ENCODE measurements at regions not wholly inside any gene's neighbourhood (a gene's known extent, or its start where the extent isn't known, plus 50 kb on each side); places are given as distances from the start of the nearest gene placed in this dataset.

- H3K9ac ChIP-seq (ENCODE audit: low read length), result no peak overlapping the region
- no peak overlapping the region for H2AFZ ChIP-seq (ENCODE audit: low read depth, low read length)
- no peaks in the 10 kb centered on the region for H4K20me1 ChIP-seq (ENCODE audit: insufficient read depth, low read length)
- H3K4me3 ChIP-seq (ENCODE audit: low read length), result no peak overlapping the region
- no peaks in the 10 kb centered on the region for H3K36me3 ChIP-seq (replicated peaks; ENCODE audit: low read depth, low read length)
- TF ChIP-seq CTCF (IDR thresholded peaks at IDR 0.05; ENCODE audit: low read depth, low read length) (no peak), EZH2phosphoT487 (IDR thresholded peaks at IDR 0.05; ENCODE audit: low read depth) (no peak)
- no peaks in the 10 kb centered on the region for H3K4me1 ChIP-seq (ENCODE audit: low read length)
- H3K27ac ChIP-seq (ENCODE audit: low read length), result no peak overlapping the region
- no peaks in the 10 kb centered on the region for H3K79me2 ChIP-seq (ENCODE audit: low read length)
- no peak overlapping the region for H3K4me2 ChIP-seq (ENCODE audit: low read length)
- no peaks in the 10 kb centered on the region for H3K9me3 ChIP-seq (ENCODE audit: insufficient read depth, low read length)
- H3K27me3 ChIP-seq (ENCODE audit: low read depth, low read length), result no peaks in the 10 kb centered on the region
These were observed 58.4 kb upstream of the FZD8 start for GRCh38 chr10:35700487-35700882.

GRCh38 chr10:35699848-35700486 lies 57.9 kb upstream of the FZD8 start:
- no peak overlapping the region for H3K4me2 ChIP-seq (ENCODE audit: low read length)
- no peak for TF ChIP-seq CTCF (IDR thresholded peaks at IDR 0.05; ENCODE audit: low read depth, low read length)
- TF ChIP-seq EZH2phosphoT487 (IDR thresholded peaks at IDR 0.05; ENCODE audit: low read depth), result no peak
- no peak overlapping the region for H3K27ac ChIP-seq (ENCODE audit: low read length)
- H3K4me3 ChIP-seq (ENCODE audit: low read length), result no peak overlapping the region
- H4K20me1 ChIP-seq (ENCODE audit: insufficient read depth, low read length), result no peaks in the 10 kb centered on the region
- H3K4me1 ChIP-seq (ENCODE audit: low read length), result no peaks in the 10 kb centered on the region
- H3K79me2 ChIP-seq (ENCODE audit: low read length), result no peaks in the 10 kb centered on the region
- H3K36me3 ChIP-seq (replicated peaks; ENCODE audit: low read depth, low read length), result no peaks in the 10 kb centered on the region
- H3K27me3 ChIP-seq (ENCODE audit: low read depth, low read length), result no peaks in the 10 kb centered on the region
- H3K9me3 ChIP-seq (ENCODE audit: insufficient read depth, low read length), result no peaks in the 10 kb centered on the region
- H2AFZ ChIP-seq (ENCODE audit: low read depth, low read length), result no peak overlapping the region
- no peak overlapping the region for H3K9ac ChIP-seq (ENCODE audit: low read length)

- Histone ChIP-seq H3K4me3 (ENCODE audit: low read length) (no peak overlapping the region), H2AFZ (ENCODE audit: low read depth, low read length) (no peak overlapping the region), H3K4me1 (ENCODE audit: low read length) (no peaks in the 10 kb centered on the region), H3K36me3 (replicated peaks; ENCODE audit: low read depth, low read length) (no peaks in the 10 kb centered on the region), H3K9me3 (ENCODE audit: insufficient read depth, low read length) (no peaks in the 10 kb centered on the region), H3K27ac (ENCODE audit: low read length) (no peak overlapping the region), H3K4me2 (ENCODE audit: low read length) (no peak overlapping the region), H3K79me2 (ENCODE audit: low read length) (no peaks in the 10 kb centered on the region), H3K9ac (ENCODE audit: low read length) (no peak overlapping the region), H3K27me3 (ENCODE audit: low read depth, low read length) (no peaks in the 10 kb centered on the region), H4K20me1 (ENCODE audit: insufficient read depth, low read length) (no peaks in the 10 kb centered on the region)
- TF ChIP-seq EZH2phosphoT487 (IDR thresholded peaks at IDR 0.05; ENCODE audit: low read depth), result no peak
These were observed 54.5 kb upstream of the FZD8 start for GRCh38 chr10:35696392-35697287.

GRCh38 chr10:35693800-35694199 lies 51.7 kb upstream of the FZD8 start:
- Histone ChIP-seq H3K27me3 (ENCODE audit: low read depth, low read length) (no peaks in the 10 kb centered on the region), H3K4me1 (ENCODE audit: low read length) (no peaks in the 10 kb centered on the region), H3K9ac (ENCODE audit: low read length) (no peak overlapping the region), H3K9me3 (ENCODE audit: insufficient read depth, low read length) (no peaks in the 10 kb centered on the region), H3K27ac (ENCODE audit: low read length) (no peak overlapping the region), H2AFZ (ENCODE audit: low read depth, low read length) (no peak overlapping the region), H3K36me3 (replicated peaks; ENCODE audit: low read depth, low read length) (no peaks in the 10 kb centered on the region), H3K79me2 (ENCODE audit: low read length) (no peaks in the 10 kb centered on the region), H3K4me2 (ENCODE audit: low read length) (no peak overlapping the region), H3K4me3 (ENCODE audit: low read length) (no peak overlapping the region), H4K20me1 (ENCODE audit: insufficient read depth, low read length) (no peaks in the 10 kb centered on the region)
- no peak for TF ChIP-seq CTCF (IDR thresholded peaks at IDR 0.05; ENCODE audit: low read depth, low read length)
- TF ChIP-seq EZH2phosphoT487 (IDR thresholded peaks at IDR 0.05; ENCODE audit: low read depth), result no peak

All from OCI-LY3 (cell line).